Right lobe of liver (tissue), 6 donors: ENCODE measurements at regions not wholly inside any gene's neighbourhood (a gene's known extent, or its start where the extent isn't known, plus 50 kb on each side); places are given as distances from the start of the nearest gene placed in this dataset.
"Not testable (repeated sequence)": the region's sequence is repeated elsewhere in the genome, so short reads cannot be mapped to it uniquely, and the experiment has no call there.

Experiments used
- ATAC-seq, 4 donors: fragments of 200-7000 bp; cut with Tn5 transposase; one replicate each; pipeline ENCODE4 v1.9.1; 2020; ENCODE audit warnings: mild to moderate bottlenecking in 4 of 4, moderate library complexity in 4 of 4
- DNase-seq, 3 donors: peaks; one replicate each; pipeline ENCODE4 v3.0.0-alpha.2; 2020
- H3K27ac ChIP-seq, 3 donors: fragments of 200-600 bp; one replicate each; pipeline ENCODE4 v1.8.0; 2022
- H3K27me3 ChIP-seq, 2 donors: fragments of 200-600 bp; one replicate each; pipeline ENCODE4 v1.8.0; 2022
- H3K36me3 ChIP-seq, 4 donors: fragments of 200-600 bp; sonication (generic) in 1 of 4; one replicate each; pipeline versions ENCODE4 v1.5.1 to v1.8.0; 2017 to 2022; ENCODE audit warnings: control low read depth in 1 of 4
- H3K4me1 ChIP-seq, 4 donors: fragments of 200-600 bp; sonication (generic) in 1 of 4; one replicate each; pipeline versions ENCODE4 v1.5.1 to v1.8.0; 2017 to 2022; ENCODE audit warnings: control low read depth in 1 of 4
- H3K4me3 ChIP-seq, 3 donors: fragments of 200-600 bp; one replicate each; pipeline ENCODE4 v1.8.0; 2022
- H3K9me3 ChIP-seq, 4 donors: fragments of 200-600 bp; sonication (generic) in 1 of 4; one replicate each; pipeline versions ENCODE4 v1.5.1 to v1.8.0; 2017 to 2022; ENCODE audit warnings: control low read depth in 1 of 4
- WGBS: methylation state at CpG from one replicate; pipeline ENCODE4 v1.1.6; 2018; ENCODE audit warnings: low coverage, low lambda C conversion rate; ENCODE audit not compliant: insufficient coverage; ENCODE audit errors: missing lambda C conversion rate; 5-methylcytosine and 5-hydroxymethylcytosine counted together
- intact Hi-C, 2 donors: fragments of 100-400 bp; cut with DNase I; formaldehyde crosslinking; loops; one replicate each; pipeline versions ENCODE4 v1.11.2 to v1.14.1; 2022
- donor health status: DM: no; HTN: yes; CAD: no.
- donor health status: DM: no; HTN: no; CAD: no.
- donor health status: DM: no; HTN: no; CAD: no.
- donor health status: DM: no; HTN: yes; CAD: no.
- donor health status: DM: no; HTN: yes; CAD: no.

DNA sequence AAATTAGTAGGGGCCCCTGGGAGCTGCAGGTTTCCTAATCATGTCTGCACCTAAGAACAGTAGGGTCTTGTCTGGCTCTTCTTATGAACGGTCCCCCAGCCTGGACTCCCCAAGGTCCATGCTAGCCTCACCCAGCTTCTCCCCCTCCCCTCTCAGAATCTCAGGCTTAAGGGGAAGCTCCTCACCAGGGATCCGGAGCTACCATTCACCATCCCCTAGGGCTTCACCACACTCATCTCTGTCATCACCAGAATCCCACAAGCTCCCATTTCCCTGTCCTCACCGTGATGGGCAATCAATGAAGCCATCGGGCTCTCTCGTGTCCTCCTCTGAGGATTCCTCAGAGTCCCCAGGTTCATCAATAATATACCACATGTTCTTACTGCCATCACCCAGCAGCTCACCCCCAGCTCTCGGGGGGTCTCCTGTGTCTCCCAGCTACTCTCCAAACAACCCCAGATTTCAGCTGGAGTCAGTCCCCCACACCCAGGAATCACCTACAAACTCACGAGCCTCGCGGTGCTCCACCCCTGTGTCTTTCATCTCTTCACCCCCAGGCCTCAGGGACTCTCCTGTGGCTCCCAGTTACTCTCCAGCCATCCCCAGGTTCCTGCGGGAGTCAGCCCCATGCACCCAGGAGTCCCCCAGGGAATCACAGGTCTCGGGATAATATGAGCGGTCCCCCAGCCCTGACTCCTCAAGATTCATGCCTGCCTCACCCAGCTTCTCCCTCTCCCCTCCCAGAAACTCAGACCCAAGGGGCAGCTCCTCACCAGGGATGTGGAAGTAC lies 335.6 kb downstream of the CWH43 start:
- H3K27me3 ChIP-seq, H3K4me1 ChIP-seq, ATAC-seq, DNase-seq, intact Hi-C loops, H3K36me3 ChIP-seq, H3K9me3 ChIP-seq, H3K27ac ChIP-seq, H3K4me3 ChIP-seq: not testable (repeated sequence)
- WGBS = 72% methylated on average over 9 of the region's 12 CpGs

DNA sequence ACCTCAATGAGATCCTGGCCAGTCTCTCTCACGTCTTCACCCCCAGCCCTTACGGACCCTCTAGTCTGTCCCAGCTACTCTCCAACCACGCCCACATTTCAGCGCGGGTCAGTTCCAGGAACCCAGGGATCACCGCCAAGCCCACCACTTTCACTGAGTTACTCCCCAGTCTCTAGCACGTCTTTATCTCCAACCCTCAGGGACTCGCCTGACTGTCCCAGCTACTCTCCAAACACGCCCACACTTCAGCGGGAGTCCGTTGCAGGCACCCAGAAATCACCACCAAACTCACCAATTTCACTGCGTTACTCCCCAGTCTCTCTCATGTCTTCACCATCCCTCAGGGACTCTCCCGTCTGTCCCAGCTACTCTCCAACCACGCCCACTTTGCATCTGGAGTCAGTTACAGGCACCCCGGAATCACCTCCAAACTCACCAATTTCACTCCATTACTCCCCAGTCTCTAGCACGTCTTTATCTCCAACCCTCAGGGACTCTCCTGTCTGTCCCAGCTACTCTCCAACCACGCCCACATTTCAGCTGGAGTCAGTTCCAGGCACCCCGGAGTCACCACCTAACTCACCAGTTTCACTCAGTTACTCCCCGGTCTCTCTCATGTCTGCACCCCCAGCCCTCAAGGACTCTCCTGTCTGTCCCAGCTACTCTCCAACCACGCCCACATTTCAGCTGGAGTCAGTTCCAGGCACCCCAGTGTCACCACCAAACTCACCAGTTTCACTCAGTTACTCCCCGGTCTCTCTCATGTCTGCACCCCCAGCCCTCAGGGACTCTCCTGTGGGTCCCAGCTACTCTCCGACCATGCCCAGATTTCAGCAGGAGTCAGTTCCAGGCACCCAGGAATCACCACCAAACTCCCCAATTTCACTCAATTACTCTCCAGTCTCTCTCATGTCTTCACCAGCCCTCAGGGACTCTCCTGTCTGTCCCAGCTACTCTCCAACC lies 336.8 kb downstream of the CWH43 start:
- H3K9me3 ChIP-seq, H3K4me1 ChIP-seq, DNase-seq, H3K27me3 ChIP-seq, H3K36me3 ChIP-seq, intact Hi-C loops, H3K27ac ChIP-seq, H3K4me3 ChIP-seq, ATAC-seq: not testable (repeated sequence)
- WGBS = 45% methylated on average over 22 of the region's 22 CpGs

DNA sequence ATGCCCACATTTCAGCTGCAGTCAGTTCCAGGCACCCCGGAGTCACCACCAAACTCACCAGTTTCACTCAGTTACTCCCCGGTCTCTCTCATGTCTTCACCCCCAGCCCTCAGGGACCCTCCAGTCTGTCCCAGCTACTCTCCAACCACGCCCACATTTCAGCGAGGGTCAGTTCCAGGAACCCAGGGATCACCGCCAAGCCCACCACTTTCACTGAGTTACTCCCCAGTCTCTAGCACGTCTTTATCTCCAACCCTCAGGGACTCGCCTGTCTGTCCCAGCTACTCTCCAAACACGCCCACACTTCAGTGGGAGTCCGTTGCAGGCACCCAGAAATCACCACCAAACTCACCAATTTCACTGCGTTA lies 337.5 kb downstream of the CWH43 start:
- intact Hi-C loops, H3K9me3 ChIP-seq, H3K4me3 ChIP-seq, H3K36me3 ChIP-seq, H3K27me3 ChIP-seq, H3K27ac ChIP-seq, H3K4me1 ChIP-seq, ATAC-seq: not testable (repeated sequence)
- DNase-seq = peak in 1 of 3 donors; percentile 72
- 63% methylated on average over 1 of the region's 10 CpGs for WGBS
